GM18520 (cell line): ENCODE measurements at regions not wholly inside any gene's neighbourhood (a gene's known extent, or its start where the extent isn't known, plus 50 kb on each side); places are given as distances from the start of the nearest gene placed in this dataset.
"Not testable (repeated sequence)": the region's sequence is repeated elsewhere in the genome, so short reads cannot be mapped to it uniquely, and the experiment has no call there.

Source experiments
- ATAC-seq: cut with Tn5 transposase; IDR thresholded peaks from one replicate; pipeline ENCODE4 v1.9.1; 2021; ENCODE audit not compliant: unreplicated experiment

DNA sequence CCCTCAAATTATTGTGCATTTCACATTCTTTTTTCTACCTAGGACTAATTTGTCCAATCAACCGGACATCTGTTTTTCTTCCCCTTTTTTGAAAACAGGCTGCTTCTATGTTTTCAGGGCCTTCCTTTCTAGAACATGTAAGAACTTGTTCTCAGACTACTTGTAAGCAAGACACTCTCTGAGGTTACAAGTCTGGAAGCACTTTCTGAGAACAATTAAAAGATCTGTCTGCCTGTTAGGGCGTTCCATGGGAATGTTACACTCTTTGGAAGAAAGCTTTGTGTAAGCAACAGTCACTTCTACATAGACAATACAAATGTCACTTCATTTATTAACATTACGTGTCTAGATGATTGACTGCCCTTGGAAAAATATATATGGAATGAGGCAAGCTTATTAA, 50.9 kb upstream of the HSPB3 start:
- ATAC-seq = no peak

DNA sequence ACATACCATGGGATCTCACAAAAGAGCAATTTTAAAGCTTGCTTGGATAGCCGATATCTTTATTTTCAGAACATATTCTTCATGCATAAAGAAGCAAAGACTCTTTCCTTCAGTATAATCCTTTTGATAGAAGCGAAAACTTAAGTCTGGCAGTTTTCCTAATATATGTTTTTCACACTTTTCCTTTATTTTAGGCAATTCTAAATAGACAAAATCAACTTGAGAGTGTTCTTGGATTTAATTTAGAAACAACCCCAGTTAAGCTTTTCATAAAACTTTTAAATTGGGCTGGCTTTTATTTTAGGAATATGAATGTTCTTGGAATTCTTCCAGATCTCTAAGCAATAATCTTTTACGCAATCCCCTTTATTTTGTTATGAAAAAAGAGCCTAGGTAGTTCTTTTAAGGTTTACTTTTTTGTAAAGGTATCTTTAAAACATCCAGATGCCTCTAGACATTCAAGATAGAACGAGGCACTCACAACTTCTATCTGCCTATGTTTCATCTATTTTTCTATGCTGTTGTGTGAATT, 51.5 kb upstream of the HSPB3 start:
- ATAC-seq = no peak

DNA sequence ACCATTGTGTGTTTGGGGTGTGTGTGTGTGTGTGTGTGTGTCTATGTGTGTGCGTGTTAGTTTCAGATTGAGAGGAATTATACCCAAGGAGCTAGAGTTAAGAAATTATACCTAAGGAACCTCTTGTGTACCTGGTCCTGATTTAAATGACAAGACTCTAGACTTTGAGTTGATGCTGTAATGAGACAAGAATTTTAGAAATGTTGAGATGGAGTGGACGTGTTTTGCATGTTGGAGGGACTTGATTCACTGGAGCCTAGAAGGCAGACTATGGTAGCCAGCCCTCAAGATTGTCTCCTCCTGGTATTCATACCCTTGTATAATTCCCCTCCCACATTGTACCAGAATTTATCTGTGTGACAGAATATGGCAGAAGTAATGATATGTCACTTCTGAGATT, 52.4 kb upstream of the HSPB3 start:
- ATAC-seq = no peak

DNA sequence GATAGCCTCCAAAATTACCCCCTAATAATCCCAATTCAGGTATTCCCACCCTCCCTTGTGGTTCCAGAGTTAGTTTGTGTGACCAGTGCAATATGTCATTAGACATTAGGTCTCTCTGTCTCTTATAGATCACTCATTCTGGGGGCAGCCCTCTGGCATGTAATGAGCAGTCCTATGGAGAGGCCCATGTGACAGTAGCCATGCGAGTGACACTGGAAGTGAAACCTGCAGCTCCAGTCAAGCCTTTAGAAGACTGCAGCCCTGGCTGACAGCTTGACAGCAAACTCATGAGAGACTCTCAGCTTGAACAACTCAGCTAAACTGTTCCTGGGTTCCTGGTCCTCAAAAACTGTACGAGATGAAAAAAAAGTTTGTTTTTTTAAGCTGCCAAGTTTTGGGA, 54.0 kb upstream of the HSPB3 start:
- ATAC-seq = peak; percentile 83

DNA sequence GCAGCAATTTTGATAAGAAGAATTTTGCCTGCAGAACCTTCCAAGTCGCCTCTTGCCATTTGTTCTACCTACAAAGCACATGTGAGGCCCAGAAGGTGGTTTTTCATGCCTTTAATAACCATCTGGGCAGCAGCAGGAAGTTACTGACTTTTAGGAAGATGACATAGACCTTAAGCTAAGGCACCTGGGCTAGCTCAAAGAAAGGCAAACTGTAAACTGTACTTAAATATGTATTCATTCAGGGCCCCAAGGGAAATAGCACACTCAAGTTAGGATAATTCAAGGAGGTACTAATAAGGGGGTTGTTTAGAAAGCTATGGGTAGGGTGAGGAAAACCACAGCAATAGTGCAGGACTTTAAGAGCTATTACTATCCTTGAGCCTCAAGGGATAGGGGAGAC, 57.3 kb upstream of the HSPB3 start:
- no peak for ATAC-seq

DNA sequence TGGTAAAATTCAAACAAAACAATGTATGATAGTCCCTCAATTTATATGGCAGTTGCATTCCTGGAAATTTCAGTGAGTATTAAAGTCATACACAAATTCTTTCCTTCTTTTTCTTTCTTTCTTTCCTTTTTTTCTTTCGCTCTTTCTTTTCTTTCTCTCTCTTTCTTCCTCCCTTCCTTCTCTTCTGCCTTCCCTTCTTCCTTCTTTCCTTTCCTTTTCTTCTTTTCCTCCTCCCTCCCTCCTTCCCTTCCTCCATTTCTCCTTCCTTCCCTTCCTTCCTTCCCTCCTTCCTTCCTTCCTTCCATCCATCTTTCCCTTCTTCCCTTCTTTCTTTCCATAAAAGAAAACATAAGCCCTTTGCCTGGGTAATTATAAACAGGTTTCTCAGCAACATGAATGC, 58.1 kb upstream of the HSPB3 start:
- no peak for ATAC-seq

DNA sequence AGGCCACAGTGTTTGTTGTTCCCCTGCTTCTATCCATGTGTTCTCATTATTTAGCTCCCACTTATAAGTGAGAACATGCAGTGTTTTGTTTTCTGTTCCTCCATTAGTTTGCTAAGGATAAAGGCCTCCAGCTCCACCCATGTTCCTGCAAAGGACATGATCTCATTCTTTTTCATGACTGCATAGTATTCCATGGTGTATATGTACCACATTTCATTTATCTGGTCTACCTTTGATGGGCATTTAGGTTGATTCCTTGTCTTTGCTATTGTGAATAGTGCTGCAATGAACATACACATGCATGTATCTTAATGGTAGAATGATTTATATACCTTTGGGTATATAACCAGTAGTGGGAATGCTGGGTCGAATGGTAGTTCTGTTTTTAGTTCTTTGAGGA, 62.5 kb upstream of the HSPB3 start:
- ATAC-seq = not testable (repeated sequence)

DNA sequence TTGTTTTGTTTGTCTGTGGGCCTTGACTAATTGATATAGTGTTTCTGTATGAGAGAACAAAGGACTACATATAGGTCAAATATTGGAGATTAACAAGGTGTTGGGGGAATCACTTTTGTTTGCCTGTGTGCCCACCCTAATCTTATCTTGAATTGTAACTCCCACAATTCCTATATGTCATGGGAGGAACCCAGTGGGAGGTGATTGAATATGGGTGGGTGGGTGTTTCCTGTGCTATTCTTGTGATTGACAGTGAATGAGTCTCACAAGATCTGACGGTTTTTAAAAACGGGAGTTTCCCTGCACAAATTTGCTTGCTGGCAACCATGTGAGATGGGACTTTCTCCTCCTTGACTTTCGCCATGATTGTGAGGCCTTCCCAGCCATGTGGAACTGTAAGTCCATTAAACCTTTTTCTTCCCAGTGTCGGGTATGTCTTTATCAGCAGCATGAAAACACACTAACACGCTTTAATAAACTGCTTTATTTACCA, 64.9 kb upstream of the HSPB3 start:
- ATAC-seq = no peak

DNA sequence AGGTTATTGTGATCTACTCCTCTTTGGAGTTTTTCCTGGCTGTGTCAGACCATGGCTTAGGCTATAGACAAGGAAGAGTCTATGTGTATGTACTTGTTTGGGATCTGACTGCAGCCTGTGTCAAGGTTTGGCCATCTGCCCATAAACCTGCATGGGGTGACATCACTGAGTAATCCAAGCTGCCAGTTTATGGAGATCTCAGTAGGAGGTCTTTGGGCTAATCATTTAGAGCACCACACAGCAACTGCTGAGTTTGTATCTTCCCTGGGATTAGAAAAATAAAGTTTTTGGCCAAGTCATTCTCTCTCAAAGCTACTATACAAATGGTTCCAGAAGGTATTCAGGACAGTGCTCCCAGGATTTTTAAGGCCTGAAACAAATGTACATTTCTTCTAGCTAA, 65.5 kb upstream of the HSPB3 start:
- ATAC-seq = no peak

DNA sequence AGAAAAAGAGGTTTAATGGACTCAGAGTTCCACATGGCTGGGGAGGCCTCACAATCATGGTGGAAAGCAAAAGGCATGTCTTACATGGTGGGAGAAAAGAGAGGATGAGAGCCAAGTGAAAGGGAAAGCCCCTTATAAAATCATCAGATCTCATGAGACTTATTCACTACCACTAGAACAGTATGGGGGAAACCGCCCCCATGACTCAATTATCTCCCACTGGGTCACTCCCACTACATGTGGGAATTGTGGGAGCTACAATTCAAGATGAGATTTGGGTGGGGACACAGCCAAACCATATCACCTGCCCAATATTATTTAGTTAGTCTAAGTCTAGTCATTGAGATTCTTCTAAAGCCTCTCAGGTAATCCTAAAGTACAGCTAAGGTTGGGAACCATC, 66.1 kb upstream of the HSPB3 start:
- ATAC-seq = not testable (repeated sequence)

DNA sequence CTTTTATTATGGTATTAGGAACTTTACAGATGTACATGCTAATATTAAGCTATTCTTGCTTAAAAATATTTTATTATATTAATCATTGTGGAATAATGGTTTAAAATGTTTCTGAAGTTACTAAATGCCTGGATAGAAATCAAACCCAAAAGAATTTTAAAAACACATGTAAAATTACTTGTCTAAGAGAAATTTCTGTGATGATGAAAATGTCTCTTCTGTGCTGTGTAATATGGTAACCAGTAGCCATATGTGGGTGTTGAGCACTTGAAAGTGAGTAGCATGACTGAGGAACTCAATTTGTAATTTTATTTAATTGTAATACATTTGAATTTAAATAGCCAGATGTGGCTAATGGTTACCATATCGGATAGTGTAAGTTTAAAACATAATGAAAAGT, 66.7 kb upstream of the HSPB3 start:
- ATAC-seq = no peak

DNA sequence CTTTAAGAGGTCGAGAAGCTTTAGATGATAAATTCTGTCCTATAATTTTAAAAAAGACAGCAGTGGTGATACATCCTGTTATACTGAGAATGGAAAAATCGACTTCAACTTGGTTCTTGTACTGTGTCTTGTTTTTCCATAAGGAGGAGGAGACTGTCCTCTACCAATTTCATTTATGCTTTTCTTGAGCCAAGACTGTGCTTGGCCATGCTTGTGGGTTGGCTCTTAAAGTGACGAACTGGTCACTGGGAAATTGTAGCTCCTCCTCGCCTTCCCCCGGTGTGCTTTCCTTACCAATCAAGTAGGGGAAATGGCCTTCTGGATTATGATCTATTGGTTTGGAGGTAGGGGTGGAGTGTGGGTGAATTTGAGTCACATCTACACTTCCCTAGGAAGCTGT, 67.1 kb upstream of the HSPB3 start:
- ATAC-seq = no peak

DNA sequence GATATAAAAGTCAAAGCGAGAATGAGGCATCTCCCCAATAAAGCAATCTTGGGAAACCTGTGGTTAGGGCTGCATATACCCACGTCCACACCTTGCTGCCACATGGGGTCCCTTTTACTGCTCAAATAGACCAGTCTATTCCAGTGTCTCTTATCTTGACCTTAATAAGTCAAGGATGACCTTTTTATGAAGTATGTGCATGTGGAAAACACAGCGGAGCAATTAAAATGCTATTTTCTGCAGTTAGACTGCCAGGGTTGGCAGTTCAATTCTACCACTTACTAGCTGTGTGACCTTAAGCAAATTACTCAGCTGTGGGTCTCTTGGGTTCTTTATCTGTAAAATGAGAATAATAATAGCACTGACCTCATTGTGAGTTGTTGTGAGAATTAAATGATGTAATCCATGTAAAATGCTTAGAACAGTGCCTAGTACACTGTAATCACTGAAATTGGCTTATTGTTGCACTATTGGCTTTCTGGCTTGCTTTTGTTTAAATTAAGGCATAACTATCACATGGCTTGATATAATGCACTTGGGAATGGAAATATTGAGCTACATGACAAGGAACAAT, 67.8 kb upstream of the HSPB3 start:
- ATAC-seq = no peak

DNA sequence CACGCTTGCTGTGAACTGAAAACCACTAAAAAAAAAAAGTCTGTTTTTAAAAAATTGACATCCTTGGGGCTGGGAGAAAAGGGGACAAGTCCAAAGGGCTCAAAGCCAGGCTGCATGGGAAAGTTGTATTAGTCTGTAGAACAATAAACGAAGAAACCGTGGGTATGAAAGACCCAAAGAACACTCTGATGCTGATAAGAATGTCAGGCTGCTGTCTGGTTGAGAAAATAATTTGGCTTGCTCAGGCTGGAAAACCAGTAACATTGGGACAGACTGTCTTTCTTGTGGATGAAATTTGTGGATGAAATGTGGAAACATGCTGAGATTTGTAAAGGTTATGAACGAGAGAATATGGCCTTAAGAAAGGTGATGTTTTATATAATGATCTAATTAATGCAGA, 68.5 kb upstream of the HSPB3 start:
- no peak for ATAC-seq

DNA sequence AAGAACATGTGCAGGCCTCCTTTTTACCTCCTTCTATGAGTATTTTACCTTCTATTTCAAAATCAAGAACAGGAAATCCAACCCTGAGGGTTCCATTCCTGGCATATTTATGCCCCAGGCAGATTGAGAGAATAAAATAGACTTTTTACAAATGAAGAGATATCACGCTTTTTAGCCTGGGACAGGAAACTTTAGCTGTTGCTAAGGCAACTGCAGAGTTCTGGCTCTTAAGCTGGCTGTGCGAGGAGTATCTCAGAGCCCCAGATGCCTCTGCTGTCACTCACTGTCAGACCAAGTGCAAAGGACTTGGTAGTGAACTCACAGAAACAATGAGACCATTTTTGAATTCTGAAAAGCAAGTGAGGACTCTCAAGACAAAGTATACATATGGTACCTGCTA, 69.5 kb upstream of the HSPB3 start:
- no peak for ATAC-seq

DNA sequence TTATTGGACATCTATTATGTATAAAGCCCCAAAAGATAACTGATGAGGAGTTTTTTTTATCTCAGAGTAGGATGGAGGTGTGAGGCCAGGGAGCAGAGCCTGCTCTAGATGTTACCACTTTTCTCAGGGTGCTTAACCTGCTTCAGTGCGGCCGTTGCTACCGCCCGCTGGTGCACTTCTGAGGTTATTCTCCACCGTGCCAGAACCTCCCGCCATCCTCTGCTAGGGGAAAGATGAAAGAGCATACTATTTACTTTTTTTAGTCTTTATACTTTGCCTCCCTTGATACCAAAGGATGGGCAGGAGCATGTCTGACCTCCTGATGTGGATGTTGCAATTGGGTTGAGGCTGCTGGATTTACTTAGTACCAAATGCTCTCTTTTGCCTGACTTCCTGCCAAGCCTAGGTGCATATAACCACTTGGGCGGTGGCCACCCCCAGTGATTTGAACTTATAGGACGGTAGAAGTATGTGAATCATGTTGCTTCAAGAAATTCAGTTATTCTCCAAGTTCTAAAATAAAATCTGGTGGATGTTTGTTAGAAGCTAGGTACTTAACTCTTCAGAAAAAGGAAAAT, 71.1 kb upstream of the HSPB3 start:
- no peak for ATAC-seq

DNA sequence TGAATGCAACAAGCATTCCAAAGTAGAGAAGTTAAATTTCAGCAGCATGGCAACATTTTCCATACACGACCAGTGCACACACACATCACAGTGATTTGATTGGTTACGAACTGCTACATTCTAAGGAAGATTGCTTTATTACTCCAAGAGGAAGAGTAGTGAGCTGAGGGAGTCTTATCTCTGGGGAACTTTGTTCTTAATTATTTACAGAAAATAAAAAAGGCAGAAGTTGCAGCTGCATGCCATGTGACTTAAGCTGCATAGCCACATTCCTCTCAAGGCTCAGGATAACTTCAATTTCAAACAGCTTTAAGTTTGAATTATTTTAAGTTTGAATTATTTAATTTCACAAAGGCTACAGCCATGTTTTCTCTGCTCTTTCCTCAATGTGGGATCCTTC, 71.6 kb upstream of the HSPB3 start:
- ATAC-seq = no peak

DNA sequence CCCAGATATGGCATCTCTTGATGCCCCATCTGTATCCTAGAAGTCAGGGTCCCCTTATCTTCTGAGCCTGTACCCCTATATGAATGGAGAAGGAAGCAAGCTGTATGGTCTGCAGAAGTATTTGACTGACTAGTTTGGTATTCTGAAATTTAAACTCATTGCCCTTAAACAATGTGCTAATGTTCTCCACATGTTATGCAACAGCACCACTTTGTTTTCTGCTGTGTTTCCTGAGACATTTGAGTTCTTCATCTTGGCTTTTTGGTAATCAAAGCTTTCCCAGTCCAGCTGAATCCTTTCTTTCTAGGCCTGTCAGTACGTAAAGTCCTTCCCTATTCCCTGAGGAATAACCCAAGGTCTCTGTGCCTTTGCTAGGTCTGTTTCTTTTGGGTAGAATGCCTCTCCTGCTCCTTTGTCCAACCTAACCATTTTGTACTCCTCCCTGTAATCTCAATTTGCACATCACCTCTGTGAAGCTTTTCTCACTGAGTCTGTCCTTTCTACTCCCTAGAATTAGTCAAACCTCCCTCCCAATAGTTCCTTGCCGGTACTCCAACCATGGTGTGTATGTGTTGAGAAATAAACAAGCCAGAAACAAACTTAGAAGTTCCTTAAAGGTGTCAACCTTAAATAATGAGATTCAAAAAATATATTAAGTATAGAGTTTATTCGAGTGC, 72.1 kb upstream of the HSPB3 start:
- ATAC-seq = no peak

DNA sequence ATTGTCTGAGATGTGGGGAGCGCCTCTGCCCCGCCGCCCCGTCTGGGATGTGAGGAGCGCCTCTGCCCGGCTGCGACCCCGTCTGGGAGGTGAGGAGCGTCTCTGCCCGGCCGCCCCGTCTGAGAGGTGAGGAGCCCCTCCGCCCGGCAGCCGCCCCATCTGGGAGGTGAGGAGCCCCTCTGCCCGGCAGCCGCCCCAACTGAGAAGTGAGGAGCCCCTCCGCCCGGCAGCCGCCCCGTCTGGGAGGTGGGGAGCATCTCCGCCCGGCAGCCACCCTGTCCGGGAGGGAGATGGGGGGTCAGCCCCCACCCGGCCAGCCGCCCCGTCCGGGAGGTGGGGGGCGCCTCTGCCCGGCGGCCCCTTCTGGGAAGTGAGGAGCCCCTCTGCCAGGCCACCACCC, 70.9 kb upstream of the ARL15 start:
- not testable (repeated sequence) for ATAC-seq

DNA sequence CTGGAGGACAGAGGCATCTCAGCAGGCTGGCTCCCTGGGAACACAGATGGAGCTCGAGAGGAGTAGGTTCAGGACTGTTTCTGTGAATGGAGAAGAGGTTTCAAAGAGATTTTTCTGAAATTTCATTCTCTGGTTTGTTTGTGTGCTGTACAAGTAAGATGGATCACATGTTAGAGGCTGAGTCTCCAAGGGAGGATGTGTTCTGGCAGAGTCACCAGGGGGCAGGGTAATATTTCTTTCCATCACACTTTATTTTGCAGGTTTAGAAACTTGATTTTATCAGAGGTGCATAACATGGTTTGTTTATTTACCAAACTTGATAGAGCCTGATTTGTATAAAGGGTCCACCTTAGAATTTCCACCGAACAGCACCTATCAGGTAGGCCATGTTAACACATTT, 69.2 kb upstream of the ARL15 start:
- no peak for ATAC-seq

DNA sequence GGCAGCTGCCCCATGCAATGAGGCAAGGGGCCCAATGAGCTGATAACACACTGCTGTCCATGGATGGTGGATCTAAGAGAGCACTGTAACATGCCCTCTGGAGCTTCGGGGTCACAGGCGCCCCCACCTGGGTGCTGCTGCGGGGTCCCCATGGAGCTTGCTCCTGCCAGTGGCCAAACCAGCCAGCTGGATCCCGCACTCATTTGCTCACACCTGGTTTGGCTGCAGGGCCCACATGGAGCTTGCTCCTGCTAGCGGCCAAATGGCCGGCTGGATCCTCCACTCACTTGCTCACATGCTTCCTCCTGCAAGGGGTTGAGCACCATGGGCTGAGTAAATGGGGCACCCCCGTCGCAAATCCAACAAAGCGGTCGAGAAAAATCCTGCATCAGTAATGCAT, 68.3 kb upstream of the ARL15 start:
- no peak for ATAC-seq

DNA sequence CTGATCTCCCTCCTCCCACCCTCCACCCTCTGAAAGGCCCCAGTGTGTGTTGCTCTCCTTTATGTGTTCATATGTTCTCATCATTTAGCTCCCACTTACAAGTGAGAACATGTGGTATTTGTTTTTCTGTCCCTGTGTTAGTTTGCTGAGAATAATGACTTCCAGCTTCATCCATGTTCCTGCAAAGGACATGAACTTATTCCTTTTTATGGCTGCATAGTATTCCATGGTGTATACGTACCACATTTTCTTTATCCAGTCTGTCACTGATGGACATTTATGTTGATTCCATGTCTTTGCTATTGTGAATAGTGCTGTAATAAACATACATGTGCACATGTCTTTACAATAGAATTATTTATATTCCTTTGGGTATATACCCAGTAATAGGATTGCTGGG, 67.0 kb upstream of the ARL15 start:
- ATAC-seq = not testable (repeated sequence)
